Fibroblast of the aortic adventitia (primary cell): ENCODE measurements at regions not wholly inside any gene's neighbourhood (a gene's known extent, or its start where the extent isn't known, plus 50 kb on each side); places are given as distances from the start of the nearest gene placed in this dataset.

Experiments used
- DNase-seq: peaks from one replicate; pipeline ENCODE4 v3.0.0-alpha.2; 2010; ENCODE audit warnings: low read depth
- H3K4me3 ChIP-seq: 2 replicates; pipeline ENCODE4 v1.5.1; 2011; ENCODE audit warnings: low read depth, mild to moderate bottlenecking, control low read depth, low read length, moderate library complexity
- TF ChIP-seq, protein P1 (sequence below): IDR thresholded peaks from 2 replicates; pipeline ENCODE4 v1.5.1; 2011; ENCODE audit warnings: mild to moderate bottlenecking, low read length, control low read depth, inconsistent platforms; ENCODE audit not compliant: insufficient read depth

DNA sequence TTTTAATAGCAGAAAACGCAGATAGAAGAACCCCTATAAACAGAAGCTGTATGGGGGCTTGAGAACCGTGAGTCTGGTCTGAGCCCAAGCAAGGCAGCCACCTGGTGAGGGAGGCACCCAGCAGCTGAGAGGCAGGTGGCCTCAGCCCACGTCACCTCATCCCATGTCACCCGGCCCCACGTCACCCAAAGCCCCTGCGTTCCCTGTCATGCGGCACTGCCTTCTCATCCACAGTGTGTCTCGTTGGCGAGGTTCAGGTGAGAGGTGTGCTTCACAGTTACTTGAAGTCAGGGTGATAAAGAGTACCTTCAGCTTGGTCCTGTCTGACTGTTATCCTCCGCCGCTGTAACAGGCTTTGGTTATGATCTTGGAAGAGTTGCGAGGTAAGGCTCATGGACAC lies 80.6 kb upstream of the IRX4 start:
- DNase-seq = no peak
- H3K4me3 ChIP-seq = no peak overlapping the region
- TF ChIP-seq, protein P1, sequence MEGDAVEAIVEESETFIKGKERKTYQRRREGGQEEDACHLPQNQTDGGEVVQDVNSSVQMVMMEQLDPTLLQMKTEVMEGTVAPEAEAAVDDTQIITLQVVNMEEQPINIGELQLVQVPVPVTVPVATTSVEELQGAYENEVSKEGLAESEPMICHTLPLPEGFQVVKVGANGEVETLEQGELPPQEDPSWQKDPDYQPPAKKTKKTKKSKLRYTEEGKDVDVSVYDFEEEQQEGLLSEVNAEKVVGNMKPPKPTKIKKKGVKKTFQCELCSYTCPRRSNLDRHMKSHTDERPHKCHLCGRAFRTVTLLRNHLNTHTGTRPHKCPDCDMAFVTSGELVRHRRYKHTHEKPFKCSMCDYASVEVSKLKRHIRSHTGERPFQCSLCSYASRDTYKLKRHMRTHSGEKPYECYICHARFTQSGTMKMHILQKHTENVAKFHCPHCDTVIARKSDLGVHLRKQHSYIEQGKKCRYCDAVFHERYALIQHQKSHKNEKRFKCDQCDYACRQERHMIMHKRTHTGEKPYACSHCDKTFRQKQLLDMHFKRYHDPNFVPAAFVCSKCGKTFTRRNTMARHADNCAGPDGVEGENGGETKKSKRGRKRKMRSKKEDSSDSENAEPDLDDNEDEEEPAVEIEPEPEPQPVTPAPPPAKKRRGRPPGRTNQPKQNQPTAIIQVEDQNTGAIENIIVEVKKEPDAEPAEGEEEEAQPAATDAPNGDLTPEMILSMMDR = no peak

DNA sequence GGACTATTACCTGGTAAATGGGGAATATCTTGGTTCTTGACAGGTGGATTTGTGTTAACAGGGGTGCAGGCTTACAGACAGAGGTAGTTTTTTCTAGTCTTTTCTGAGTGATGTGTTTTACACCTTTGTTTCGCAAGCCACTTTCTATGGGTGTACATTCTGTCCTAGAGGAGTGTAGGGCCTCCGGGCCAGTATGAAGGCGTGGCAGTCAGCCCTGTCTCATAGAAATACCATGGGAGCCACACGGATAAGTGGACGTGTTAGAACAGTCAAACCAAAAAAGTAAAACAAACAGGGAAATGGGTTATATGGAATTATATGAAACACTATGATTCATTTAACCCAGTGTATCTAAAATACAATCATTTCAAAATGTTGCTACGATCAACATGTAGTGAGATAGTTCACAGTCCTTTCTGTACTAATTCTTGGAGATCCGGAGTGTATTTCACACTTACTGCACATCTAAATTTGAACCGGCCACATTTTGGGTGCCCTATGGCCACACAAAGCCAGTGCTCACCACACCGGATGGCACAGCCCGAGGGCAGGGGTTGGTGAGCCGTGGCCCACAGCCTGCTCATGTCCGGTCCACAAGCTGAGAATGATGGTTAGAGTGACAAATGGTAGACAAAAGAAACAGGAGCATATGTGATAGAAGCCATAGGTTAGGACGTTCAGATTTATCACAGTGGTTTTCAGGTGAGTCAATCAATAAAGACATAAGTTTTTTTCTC lies 80.1 kb upstream of the IRX4 start:
- DNase-seq = no peak
- TF ChIP-seq, protein P1 = no peak
- no peak overlapping the region for H3K4me3 ChIP-seq

DNA sequence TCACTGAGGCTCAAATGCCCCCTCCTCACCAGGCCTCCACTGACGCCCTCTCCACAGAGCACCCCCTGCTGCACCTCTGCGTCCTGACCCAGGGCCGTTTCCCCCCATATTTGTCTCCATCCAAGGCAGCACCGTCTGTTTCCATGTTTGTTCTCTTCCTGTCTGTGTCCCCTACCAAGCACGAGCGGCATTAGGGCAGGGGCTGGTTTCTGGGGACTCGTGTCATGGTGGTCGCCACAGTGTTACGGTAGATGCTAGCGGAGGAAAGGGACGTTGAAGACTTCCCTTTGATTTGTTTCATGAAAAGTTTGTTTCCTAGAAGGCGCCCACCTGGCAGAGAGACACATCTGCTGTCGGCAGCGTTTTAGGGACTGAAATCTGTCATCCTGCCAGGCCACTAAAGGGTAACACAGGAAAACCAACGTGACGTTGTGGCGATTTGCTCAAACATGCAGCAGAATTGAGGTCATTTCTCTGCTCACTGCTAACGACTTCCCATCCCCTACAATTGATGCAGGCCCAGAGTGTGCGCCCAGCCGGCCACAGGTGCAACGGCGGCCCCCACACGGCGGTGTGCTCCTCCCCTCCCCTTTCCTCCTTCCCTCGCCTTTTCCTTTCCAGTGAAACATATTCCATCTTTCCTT lies 79.3 kb upstream of the IRX4 start:
- TF ChIP-seq, protein P1 = no peak
- no peak for DNase-seq
- no peak overlapping the region for H3K4me3 ChIP-seq

DNA sequence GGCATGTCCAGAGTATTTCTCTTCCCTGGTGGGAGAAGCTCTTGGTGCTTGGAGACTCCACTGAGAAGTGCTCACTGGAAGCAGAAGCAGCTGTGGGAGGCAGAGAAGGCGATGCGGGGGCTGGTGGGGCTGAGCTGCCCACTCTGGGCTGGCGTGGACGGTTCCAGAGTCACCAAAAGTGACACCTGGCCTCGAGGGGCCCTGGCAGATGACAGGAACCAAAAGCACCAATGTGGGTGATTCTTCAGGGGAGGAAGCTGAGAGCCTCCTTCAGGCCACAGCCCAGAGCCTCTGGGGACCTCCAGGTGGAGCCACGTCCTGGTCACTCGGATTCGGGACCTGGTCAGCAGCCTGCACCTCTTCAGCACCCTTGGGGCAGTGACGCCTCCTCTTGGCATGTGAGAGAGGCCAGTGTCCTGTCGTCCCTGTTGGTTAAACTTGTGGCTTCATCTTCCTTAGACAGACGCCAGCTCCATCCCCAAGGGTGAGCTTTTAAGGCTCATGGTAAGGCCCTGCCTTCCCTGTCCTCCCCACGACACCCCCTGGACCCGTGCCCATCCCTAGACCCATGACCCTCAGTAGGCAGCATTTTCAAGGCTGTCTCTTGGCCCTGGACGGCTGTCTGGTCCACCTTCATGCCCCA lies 78.7 kb upstream of the IRX4 start:
- TF ChIP-seq, protein P1 = no peak
- no peak for DNase-seq
- H3K4me3 ChIP-seq = no peak overlapping the region

DNA sequence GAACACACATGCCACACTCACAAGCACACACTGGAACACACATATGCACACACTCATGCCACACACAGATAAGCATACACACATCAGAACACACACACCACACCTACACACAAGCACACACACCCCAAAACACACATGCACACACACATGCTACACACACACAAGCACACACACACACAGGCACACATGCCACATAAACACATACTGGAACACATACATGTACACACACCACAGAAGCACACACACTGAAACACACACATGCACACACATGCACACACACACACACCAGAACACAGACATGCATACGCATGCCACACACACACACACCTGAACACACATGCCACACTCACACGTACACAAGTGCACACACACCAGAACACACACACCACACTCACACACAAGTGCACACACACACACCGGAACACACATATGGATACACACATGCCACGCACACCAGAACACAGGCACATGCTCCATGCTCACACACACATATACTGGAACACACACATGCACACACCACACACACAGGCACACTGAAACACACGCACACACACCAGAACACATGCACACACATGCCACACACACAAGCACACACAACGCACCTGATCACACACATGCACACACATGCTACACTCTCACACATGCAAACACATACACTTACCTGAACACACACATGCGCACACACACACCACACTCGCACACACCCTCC lies 78.0 kb upstream of the IRX4 start:
- TF ChIP-seq, protein P1 = no peak
- H3K4me3 ChIP-seq = no peak overlapping the region
- DNase-seq = no peak

DNA sequence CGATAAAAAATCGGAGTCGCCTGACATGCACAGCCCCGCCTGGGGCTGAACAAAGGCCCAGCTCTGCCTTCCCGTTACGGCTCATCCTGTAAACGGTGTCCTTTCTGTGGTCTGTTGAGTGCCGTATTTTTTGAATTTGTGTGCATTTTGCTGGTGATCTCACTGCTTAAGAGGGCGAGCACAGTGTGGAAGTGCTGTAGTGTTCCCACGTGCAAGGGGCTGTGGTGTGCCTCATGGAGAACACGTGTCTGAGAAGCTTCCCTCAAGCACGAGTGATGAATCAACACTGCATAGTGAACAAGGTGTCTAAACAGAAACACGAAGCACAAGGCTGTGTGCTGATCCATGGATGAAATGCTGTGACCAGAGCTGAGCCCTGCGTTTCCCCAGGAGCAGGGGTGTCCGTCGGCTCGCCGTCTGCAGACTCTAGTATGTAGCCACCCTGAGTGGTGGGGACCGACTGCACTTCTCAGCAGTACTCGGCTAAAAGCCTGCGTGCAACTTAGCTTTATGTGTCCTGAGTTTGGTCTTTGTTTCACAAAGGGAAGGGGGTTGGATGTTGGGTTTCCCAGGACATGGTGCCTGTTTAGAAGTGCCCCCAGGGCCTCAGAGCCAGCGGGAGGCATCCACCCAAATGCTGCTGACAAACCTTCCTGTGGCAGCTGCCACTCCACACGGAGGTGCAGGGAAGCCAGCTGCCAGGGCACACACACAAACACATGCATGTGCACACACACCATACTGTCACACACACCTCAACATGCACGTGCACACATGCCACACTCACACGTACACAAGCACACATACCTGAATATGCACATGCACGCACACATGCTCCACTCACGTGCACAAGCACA lies 77.2 kb upstream of the IRX4 start:
- no peak for DNase-seq
- TF ChIP-seq, protein P1 = no peak
- no peak overlapping the region for H3K4me3 ChIP-seq
